CD4-positive, alpha-beta T cell (primary cell): ENCODE measurements at regions not wholly inside any gene's neighbourhood (a gene's known extent, or its start where the extent isn't known, plus 50 kb on each side); places are given as distances from the start of the nearest gene placed in this dataset.

Experiments
- ATAC-seq: fragments of 200-7000 bp; cut with Tn5 transposase; one replicate; pipeline ENCODE4 v1.10.0; 2022; ENCODE audit warnings: mild to moderate bottlenecking; ENCODE audit not compliant: poor library complexity
- CTCF ChIA-PET: fragments of 350-600 bp; sonication (Branson Sonifier 250); formaldehyde crosslinking; loops from one replicate; lab custom pipeline; 2021; ENCODE audit warnings: antibody characterized with exemption, inconsistent platforms; lab: Charles Lee
- POLR2A ChIA-PET: fragments of 350-600 bp; sonication (Branson Sonifier 250); formaldehyde crosslinking; loops from one replicate; lab custom pipeline; 2021; ENCODE audit warnings: antibody characterized with exemption, inconsistent platforms; lab: Charles Lee
- DNase-seq, 14 experiments: peaks; one replicate each; pipeline ENCODE4 v3.0.0-alpha.2; 2013 to 2020; ENCODE audit warnings: mixed read lengths in 2 of 14
- H3K27ac ChIP-seq, 2 donors: one replicate each; pipeline versions ENCODE4 v1.5.1 to v1.7.0; 2013; ENCODE audit warnings: low read length in 2 of 2, low read depth in 1 of 2, mild to moderate bottlenecking in 1 of 2
- H3K27me3 ChIP-seq, 2 experiments: 1 replicate in 1 of 2; 2 replicates in 1 of 2; pipeline versions ENCODE4 v1.6.1 to v1.7.0; 2013; ENCODE audit warnings: low read length in 2 of 2, control low read depth in 1 of 2, mild to moderate bottlenecking in 1 of 2, moderate library complexity in 1 of 2; ENCODE audit not compliant: insufficient read depth in 2 of 2, control insufficient read depth in 1 of 2
- H3K36me3 ChIP-seq: one replicate; pipeline ENCODE4 v1.6.1; 2013; ENCODE audit warnings: low read length, control low read depth; ENCODE audit not compliant: insufficient read depth
- H3K4me1 ChIP-seq: one replicate; pipeline ENCODE4 v1.6.1; 2013; ENCODE audit warnings: low read length, control low read depth; ENCODE audit not compliant: insufficient read depth
- H3K4me3 ChIP-seq: one replicate; pipeline ENCODE4 v1.5.1; 2013; ENCODE audit warnings: mild to moderate bottlenecking, low read length, moderate library complexity
- H3K9me3 ChIP-seq, 2 experiments: 1 replicate in 1 of 2; 2 replicates in 1 of 2; pipeline versions ENCODE4 v1.6.1 to v1.7.0; 2013; ENCODE audit warnings: low read length in 2 of 2, mild to moderate bottlenecking in 2 of 2, control low read depth in 1 of 2, moderate library complexity in 1 of 2; ENCODE audit not compliant: control insufficient read depth in 1 of 2, insufficient read depth in 1 of 2
- H3K27ac Mint-ChIP-seq: one replicate; pipeline ENCODE4 v1.8.0; 2020; ENCODE audit warnings: mixed read lengths
- H3K27me3 Mint-ChIP-seq: one replicate; pipeline ENCODE4 v1.8.0; 2021; ENCODE audit warnings: mixed read lengths
- H3K36me3 Mint-ChIP-seq: one replicate; pipeline ENCODE4 v1.8.0; 2021; ENCODE audit warnings: low read depth, mixed read lengths
- H3K4me1 Mint-ChIP-seq: one replicate; pipeline ENCODE4 v1.8.0; 2021; ENCODE audit warnings: low read depth, mixed read lengths
- H3K4me3 Mint-ChIP-seq: one replicate; pipeline ENCODE4 v1.8.0; 2020; ENCODE audit warnings: mild to moderate bottlenecking, mixed read lengths
- H3K9me3 Mint-ChIP-seq: one replicate; pipeline ENCODE4 v1.8.0; 2020; ENCODE audit warnings: mixed read lengths
- CTCF ChIP-seq: fragments of 200-600 bp; IDR thresholded peaks from one replicate; pipeline ENCODE4 v1.8.0; 2022; ENCODE audit warnings: antibody characterized with exemption, mild to moderate bottlenecking
- intact Hi-C, 2 experiments: fragments of 100-400 bp; cut with DNase I in 1 of 2; cut with micrococcal nuclease in 1 of 2; formaldehyde crosslinking; loops; one replicate each; pipeline versions ENCODE4 v1.15.1 to v1.9.0; 2023 to 2025; cut with DNase I, micrococcal nuclease

- ATAC-seq: no peak
- Histone ChIP-seq H3K9me3 (peaks cover 0 to 4% of the 10 kb centered on the region in 2 experiments), H3K27ac (no peak overlapping the region), H3K4me3 (no peak overlapping the region), H3K4me1 (no peaks in the 10 kb centered on the region), H3K27me3 (no peaks in the 10 kb centered on the region), H3K36me3 (no peaks in the 10 kb centered on the region)
- Mint-ChIP-seq H3K4me3 (no peak overlapping the region), H3K9me3 (no peaks in the 10 kb centered on the region), H3K27me3 (peaks cover 33% of the 10 kb centered on the region), H3K27ac (no peak overlapping the region), H3K36me3 (no peaks in the 10 kb centered on the region), H3K4me1 (no peaks in the 10 kb centered on the region)
- ChIA-PET CTCF (interaction anchor here (0.6 kb wide), 1 partner anchor 36 kb away, joined by 3 read pairs; no protein-coding TSS in a partner anchor), POLR2A (no interaction called here)
- DNase-seq: no peak
- TF ChIP-seq CTCF: no peak
- intact Hi-C loops: no loop called here
These were observed 242.9 kb upstream of the ROPN1 start for GRCh38 chr3:124234852-124235252.

GRCh38 chr3:124235446-124235845 lies 243.5 kb upstream of the ROPN1 start:
- no peaks in the 10 kb centered on the region for H3K4me1 Mint-ChIP-seq
- H3K4me3 Mint-ChIP-seq: no peak overlapping the region
- Histone ChIP-seq H3K27ac (no peak overlapping the region), H3K27me3 (no peaks in the 10 kb centered on the region), H3K9me3 (peaks cover 0 to 4% of the 10 kb centered on the region in 2 experiments), H3K4me3 (no peak overlapping the region), H3K4me1 (no peaks in the 10 kb centered on the region), H3K36me3 (no peaks in the 10 kb centered on the region)
- no peak for DNase-seq
- intact Hi-C loops: no loop called here
- peaks cover 31% of the 10 kb centered on the region for H3K27me3 Mint-ChIP-seq
- ChIA-PET POLR2A (no interaction called here), CTCF (interaction anchor here (0.6 kb wide), 1 partner anchor 35 kb away, joined by 3 read pairs; no protein-coding TSS in a partner anchor)
- ATAC-seq: no peak
- no peaks in the 10 kb centered on the region for H3K9me3 Mint-ChIP-seq
- TF ChIP-seq CTCF: no peak
- H3K36me3 Mint-ChIP-seq: no peaks in the 10 kb centered on the region
- H3K27ac Mint-ChIP-seq: no peak overlapping the region

- Histone ChIP-seq H3K9me3 (no peaks in the 10 kb centered on the region), H3K4me3 (no peak overlapping the region), H3K27ac (no peak overlapping the region), H3K36me3 (no peaks in the 10 kb centered on the region), H3K27me3 (peaks cover 0 to under 1% of the 10 kb centered on the region in 2 experiments), H3K4me1 (no peaks in the 10 kb centered on the region)
- ATAC-seq (no peak), DNase-seq (no peak)
- H3K4me3 Mint-ChIP-seq: no peak overlapping the region
- intact Hi-C loops: no loop called here
- no peaks in the 10 kb centered on the region for H3K4me1 Mint-ChIP-seq
- ChIA-PET CTCF (no interaction called here), POLR2A (no interaction called here)
- H3K27ac Mint-ChIP-seq: no peak overlapping the region
- H3K9me3 Mint-ChIP-seq: no peaks in the 10 kb centered on the region
- no peak for TF ChIP-seq CTCF
- H3K27me3 Mint-ChIP-seq: peaks cover 5% of the 10 kb centered on the region
- H3K36me3 Mint-ChIP-seq: no peaks in the 10 kb centered on the region
These were observed 251.4 kb upstream of the ROPN1 start for GRCh38 chr3:124243177-124243859.
